Sigmoid colon (tissue), 4 donors: ENCODE measurements at regions not wholly inside any gene's neighbourhood (a gene's known extent, or its start where the extent isn't known, plus 50 kb on each side); places are given as distances from the start of the nearest gene placed in this dataset.

Experiments used
- CTCF ChIP-seq, 4 experiments: fragments of 450-650 bp in 3 of 4; fragments of 200-600 bp in 1 of 4; IDR thresholded peaks; one replicate each; pipeline ENCODE4 v1.5.1; 2016 to 2019; ENCODE audit warnings: antibody characterized with exemption in 4 of 4, mild to moderate bottlenecking in 3 of 4, moderate library complexity in 2 of 4
- EP300 ChIP-seq, 4 donors: sonication (generic); formaldehyde crosslinking; IDR thresholded peaks; one replicate each; pipeline ENCODE4 v1.6.1; 2017; ENCODE audit warnings: antibody characterized with exemption in 4 of 4

DNA sequence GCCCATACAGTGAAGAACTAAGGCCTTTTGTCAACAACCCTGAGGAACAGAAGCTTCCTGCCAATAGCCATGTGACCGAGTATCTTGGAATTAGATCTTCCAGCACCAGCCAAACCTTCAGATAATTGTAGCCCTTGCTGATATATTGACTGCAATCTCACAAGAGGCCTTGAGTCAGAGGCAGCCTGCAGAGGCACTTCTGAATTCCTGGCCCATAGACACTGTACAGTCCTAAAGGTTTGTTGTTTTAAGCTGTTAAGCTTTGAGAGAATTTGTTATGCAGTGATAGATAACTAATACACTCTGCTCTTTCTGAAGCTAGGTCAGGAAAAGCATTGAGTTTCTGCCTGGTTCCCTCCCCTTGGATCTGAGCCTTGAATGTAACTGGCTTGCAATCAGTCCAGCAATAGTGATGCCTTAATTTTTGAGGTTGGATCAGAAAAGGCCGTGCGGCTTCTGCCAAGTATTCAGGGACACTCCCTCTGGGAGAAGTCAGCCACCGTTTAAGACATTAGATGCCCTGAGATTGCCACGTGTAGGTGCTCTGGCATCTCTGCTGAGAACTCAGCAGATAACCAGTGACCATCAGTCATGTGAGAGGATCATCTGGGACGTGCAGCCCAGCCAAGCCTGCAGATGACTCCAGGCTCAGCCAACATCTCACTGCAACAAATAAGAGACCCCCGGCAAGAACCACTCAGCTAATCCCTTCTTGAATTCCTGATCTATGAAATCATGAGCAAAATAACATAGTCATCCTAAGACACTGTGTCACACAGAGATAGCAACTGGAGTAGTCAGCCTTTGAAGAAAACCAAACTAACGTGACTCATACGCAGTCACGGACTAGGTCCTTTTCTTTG lies 126.8 kb upstream of the STC2 start:
- no peak for TF ChIP-seq CTCF (IDR thresholded peaks at IDR 0.05)
- no peak for TF ChIP-seq EP300 (IDR thresholded peaks at IDR 0.05)
